ENCODE measurements at regions not wholly inside any gene's neighbourhood (a gene's known extent, or its start where the extent isn't known, plus 50 kb on each side); places are given as distances from the start of the nearest gene placed in this dataset.

DNA sequence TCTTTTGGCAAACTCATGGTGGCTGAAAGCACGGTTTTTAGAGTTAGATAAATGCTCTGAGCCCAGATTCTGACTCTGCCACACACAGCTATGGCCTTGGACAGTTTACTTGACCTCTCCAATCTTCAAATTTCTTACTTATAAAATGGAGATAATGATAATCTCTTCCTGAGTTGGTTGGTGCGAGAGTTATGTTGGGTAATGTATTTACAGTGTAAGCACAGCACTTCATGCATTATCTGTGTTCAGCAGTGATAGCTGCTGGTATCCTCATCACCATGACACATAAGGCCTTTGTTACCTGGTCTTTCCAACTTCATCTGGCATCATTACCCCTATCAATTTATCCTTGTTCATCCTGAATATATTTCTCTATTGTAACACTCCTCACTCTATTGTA, 178.8 kb upstream of the ELL2 start:
- intact Hi-C loops (cut with micrococcal nuclease): no loop called here

DNA sequence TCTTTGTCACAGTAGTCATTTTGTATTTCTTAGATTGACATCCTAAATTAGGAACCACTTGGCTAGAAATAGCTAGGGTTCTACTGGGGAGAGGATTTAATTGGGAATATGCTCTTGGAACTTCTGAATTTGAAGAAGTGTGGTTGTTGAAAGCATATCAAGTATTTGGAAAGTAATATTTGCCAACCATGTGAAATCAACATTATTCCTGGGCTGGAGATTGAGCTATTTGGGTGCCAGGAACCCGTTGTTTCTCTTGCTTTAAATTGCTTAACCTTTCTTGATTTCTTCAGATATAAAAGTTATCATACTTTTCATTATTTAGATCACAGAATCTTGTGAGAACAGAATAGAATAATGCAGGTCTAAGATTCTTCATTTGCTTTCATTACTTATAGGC, 178.4 kb upstream of the ELL2 start:
- TF ChIP-seq, protein P1, sequence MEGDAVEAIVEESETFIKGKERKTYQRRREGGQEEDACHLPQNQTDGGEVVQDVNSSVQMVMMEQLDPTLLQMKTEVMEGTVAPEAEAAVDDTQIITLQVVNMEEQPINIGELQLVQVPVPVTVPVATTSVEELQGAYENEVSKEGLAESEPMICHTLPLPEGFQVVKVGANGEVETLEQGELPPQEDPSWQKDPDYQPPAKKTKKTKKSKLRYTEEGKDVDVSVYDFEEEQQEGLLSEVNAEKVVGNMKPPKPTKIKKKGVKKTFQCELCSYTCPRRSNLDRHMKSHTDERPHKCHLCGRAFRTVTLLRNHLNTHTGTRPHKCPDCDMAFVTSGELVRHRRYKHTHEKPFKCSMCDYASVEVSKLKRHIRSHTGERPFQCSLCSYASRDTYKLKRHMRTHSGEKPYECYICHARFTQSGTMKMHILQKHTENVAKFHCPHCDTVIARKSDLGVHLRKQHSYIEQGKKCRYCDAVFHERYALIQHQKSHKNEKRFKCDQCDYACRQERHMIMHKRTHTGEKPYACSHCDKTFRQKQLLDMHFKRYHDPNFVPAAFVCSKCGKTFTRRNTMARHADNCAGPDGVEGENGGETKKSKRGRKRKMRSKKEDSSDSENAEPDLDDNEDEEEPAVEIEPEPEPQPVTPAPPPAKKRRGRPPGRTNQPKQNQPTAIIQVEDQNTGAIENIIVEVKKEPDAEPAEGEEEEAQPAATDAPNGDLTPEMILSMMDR (IDR thresholded peaks at IDR 0.05): no peak
- Mint-ChIP-seq H3K27me3 (peaks cover 10% of the 10 kb centered on the region), H3K4me1 (no peaks in the 10 kb centered on the region), H3K4me3 (no peak overlapping the region), H3K36me3 (ENCODE audit: low read depth) (no peaks in the 10 kb centered on the region), H3K27ac (no peak overlapping the region), H3K9me3 (no peaks in the 10 kb centered on the region)
- CTCF ChIA-PET: no interaction called here
- intact Hi-C loops (cut with micrococcal nuclease): no loop called here
- POLR2A ChIA-PET: interaction anchor here (0.6 kb wide), 1 partner anchor 320 kb away, joined by 4 read pairs; no protein-coding TSS in a partner anchor
- no peak for ATAC-seq (ENCODE audit: low read depth)
- DNase-seq: no peak

More for the DNA sequence above, 178.8 kb upstream of the ELL2 start:
- ChIA-PET CTCF (no interaction called here), POLR2A (no interaction called here)
- Mint-ChIP-seq H3K9me3 (no peaks in the 10 kb centered on the region), H3K27ac (no peak overlapping the region), H3K36me3 (ENCODE audit: low read depth) (no peaks in the 10 kb centered on the region), H3K4me3 (no peak overlapping the region), H3K27me3 (peaks cover 10% of the 10 kb centered on the region), H3K4me1 (no peaks in the 10 kb centered on the region)
- TF ChIP-seq, protein P1 (IDR thresholded peaks at IDR 0.05): no peak
- ATAC-seq (ENCODE audit: low read depth) (no peak), DNase-seq (no peak)

DNA sequence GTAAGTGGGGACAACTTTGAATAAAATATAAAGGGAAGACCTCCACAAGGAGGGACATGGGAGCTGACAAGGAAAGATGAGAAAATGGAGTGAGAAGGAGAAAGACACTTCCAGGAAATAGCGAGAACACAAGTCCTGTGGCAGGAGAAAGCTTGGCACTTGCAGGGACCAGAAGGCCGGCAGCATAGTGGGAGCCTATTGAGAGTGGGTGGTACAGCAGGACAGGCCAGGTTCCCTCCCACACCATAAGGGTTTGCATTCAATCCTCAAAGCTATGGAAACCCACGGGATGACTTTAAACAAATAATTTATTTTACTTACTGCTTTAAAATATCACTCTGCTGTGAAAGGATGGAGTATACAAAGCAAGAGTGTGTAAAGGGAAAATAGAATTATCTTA, 173.2 kb upstream of the ELL2 start:
- Mint-ChIP-seq H3K27me3 (peaks cover 5% of the 10 kb centered on the region), H3K27ac (no peak overlapping the region), H3K9me3 (no peaks in the 10 kb centered on the region), H3K4me1 (no peaks in the 10 kb centered on the region), H3K4me3 (no peak overlapping the region), H3K36me3 (ENCODE audit: low read depth) (no peaks in the 10 kb centered on the region)
- TF ChIP-seq, protein P1 (IDR thresholded peaks at IDR 0.05): no peak
- intact Hi-C loops (cut with micrococcal nuclease): no loop called here
- POLR2A ChIA-PET: no interaction called here
- ATAC-seq (ENCODE audit: low read depth): no peak
- no peak for DNase-seq
- CTCF ChIA-PET: no interaction called here

DNA sequence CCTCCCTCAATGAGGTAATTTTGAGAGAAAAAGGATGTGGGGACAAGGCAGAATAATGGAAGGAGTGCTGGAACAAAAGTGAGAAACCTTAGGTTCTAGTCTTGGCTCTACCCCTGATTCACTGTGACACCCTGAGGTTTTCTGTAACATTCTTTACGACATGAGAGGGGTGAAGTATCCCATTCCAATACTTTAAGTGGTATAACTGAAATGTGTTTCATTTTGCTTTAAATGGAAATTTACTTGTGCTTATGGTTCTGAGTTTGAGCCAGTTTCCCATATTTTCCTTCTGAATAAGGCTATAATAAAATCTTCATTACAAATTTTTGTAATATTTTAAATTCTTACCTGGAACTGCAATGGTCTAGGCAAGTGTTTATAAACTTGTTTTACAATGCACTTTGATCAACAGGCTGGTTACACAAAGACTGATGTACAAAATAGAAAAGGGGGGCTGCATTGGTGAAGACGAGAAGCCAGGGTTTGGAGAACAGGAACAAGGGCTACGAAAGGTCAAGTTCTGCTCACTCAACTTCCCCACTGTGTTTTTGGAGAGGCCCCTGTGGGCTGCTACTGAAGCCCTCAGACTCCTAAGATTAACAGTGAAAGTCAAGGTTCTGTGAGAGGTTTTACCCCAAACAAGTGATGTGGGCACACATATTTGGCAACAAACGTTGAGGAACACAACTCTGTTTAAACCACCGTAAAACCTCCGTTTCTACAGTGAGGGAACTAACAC, 171.9 kb upstream of the ELL2 start:
- ChIA-PET CTCF (no interaction called here), POLR2A (no interaction called here)
- ATAC-seq (ENCODE audit: low read depth) (no peak), DNase-seq (no peak)
- intact Hi-C loops (cut with micrococcal nuclease): no loop called here
- Mint-ChIP-seq H3K4me1 (no peaks in the 10 kb centered on the region), H3K4me3 (no peak overlapping the region), H3K27me3 (peaks cover 2% of the 10 kb centered on the region), H3K9me3 (no peaks in the 10 kb centered on the region), H3K36me3 (ENCODE audit: low read depth) (no peaks in the 10 kb centered on the region), H3K27ac (no peak overlapping the region)
- TF ChIP-seq, protein P1 (IDR thresholded peaks at IDR 0.05): no peak

DNA sequence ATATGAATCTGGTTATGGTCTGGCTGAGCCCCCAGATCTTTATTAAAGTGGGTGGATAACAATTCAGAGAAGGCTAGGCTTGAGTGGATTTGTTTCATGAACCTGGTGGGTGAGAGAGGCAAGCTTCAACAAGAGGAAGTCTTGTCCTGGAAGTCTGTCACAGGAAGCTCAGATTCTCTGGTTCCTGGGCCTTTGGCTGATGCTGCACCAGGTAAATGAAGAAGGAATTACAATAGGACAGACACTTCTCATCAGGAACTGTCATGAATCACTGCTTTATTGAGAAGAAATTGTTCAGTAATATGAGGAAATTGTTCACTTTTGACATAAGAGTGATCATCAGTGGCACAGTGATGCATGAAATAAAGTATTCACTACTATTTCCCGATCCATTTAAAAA, 167.6 kb upstream of the ELL2 start:
- DNase-seq: no peak
- TF ChIP-seq, protein P1 (IDR thresholded peaks at IDR 0.05): no peak
- intact Hi-C loops (cut with micrococcal nuclease): no loop called here
- Mint-ChIP-seq H3K9me3 (no peaks in the 10 kb centered on the region), H3K27me3 (peaks cover 2% of the 10 kb centered on the region), H3K36me3 (ENCODE audit: low read depth) (no peaks in the 10 kb centered on the region), H3K4me3 (no peak overlapping the region), H3K4me1 (no peaks in the 10 kb centered on the region), H3K27ac (no peak overlapping the region)
- POLR2A ChIA-PET: no interaction called here
- no peak for ATAC-seq (ENCODE audit: low read depth)
- CTCF ChIA-PET: no interaction called here
